NCI-H2171 treated with DMSO at 0.1 percent for 48 hours (cell line): ENCODE measurements at regions not wholly inside any gene's neighbourhood (a gene's known extent, or its start where the extent isn't known, plus 50 kb on each side); places are given as distances from the start of the nearest gene placed in this dataset.

ENCODE experiments used
- DNase-seq: peaks from one replicate; lab custom pipeline; 2025; lab: John Stamatoyannopoulos, UW

DNA sequence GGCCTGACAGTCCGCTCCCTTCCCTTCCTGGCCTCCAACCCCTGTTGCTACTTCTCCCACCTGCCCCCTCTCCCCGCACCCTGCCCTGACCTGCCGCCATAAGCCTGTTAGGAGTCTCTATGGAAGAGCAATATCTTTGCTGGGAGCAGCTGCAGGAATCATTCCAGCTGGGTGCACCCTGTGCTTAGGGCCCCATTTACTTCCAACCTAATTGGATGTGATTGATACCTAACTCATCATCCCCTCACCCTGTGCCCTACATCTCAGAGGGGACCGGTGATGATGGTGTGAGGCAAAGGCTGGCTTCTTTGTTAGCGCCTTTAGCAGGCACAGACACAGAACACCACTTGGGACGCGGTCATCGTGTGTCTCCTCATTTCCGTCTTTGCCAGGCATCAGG is 80.0 kb upstream of the FAM180A start:
- DNase-seq = peak; percentile 86

DNA sequence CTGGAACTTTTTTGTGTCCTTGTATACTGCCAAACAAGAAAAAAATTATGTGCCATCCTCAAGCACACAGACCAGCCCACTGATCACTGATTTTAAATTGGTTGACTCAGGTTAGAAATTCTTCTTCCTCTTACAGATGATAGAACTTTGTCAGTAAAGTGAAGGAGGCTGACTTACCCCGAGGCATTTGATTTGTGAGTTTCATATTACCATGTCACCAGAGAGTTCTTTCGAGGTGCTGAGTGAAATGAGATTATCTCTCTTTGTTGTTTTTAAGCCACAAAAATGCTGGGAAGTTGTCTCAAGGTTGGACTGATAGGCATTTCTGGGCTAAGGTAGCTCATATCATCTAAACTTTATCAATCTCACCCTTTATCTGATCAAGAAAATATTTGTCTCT is 78.8 kb upstream of the FAM180A start:
- DNase-seq = peak; percentile 19

DNA sequence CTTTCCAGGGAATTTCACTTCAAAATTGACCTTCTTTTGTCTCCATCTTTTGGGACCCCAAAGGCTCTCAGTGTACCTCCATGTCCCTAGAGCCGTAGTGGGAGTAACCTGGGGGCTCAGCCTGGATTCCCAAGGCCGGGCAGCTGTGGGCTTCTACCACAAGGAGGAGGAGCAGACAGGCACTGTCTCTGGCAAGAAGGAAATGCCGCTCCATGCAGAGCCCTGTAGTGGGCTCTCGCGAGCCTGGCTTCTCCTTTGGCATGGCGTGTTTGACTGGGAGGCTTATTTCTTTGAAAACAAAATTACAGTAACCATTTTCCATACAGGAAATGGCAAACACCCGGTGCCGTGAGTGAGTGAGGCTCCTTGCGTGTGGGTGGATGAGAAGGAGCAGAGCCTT is 76.8 kb upstream of the FAM180A start:
- no peak for DNase-seq

DNA sequence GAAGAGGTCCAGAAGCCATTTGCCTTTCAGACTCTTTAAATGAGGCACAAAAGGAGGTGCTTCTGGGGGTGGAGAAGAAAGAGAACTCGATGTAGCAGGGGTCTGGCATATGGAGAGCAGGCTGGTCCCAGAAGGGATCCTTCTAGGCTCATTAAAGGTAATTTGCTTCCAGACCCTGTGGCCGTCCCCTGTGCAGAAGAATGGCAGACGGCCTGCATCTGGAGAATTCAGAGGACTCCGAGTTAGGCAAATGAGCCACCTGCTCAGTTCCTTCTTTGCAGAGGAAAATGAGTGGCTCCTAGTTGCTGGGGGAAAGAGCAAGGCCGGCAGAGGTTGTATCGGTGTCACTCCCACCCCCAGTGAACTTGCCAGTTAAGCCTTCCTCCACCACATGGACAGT is 73.8 kb upstream of the FAM180A start:
- peak; percentile 67 for DNase-seq

DNA sequence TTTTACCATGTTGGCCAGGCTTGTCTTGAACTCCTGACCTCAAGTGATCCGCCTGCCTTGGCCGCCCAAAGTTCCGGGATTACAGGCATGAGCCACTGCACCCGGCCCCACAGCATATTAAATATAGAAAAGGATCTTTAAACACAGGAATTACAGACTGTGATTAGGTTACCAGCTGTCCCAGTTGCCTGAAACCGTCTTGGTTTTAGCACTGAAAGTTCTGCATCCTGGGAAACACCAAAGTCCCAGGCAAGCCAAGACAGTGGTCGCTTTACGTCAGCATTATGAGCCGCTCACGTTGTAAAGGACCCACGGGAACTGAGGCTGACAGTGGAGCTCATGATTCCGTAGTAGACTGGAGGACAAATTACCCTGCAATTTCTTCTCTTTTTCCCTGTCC is 69.0 kb upstream of the FAM180A start:
- no peak for DNase-seq

DNA sequence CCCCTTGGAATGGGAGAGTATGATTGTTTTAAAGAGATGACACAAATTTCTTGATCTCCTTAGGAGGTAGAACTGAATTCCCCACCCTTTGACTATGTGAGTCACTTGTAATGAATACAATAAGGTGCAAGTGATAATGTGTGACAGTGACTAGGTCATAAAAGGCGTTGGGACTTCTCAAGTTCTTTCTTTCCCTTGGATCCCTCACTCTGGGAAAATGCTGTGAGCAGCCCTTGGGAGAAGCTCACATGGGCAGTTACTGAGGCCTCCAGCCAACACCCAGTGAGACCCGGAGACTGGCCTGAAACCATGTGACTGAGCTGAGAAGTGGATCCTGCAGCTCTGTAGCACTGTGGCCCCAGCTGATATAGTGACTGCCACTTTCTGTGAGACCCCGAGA is 66.4 kb upstream of the FAM180A start:
- DNase-seq = no peak

DNA sequence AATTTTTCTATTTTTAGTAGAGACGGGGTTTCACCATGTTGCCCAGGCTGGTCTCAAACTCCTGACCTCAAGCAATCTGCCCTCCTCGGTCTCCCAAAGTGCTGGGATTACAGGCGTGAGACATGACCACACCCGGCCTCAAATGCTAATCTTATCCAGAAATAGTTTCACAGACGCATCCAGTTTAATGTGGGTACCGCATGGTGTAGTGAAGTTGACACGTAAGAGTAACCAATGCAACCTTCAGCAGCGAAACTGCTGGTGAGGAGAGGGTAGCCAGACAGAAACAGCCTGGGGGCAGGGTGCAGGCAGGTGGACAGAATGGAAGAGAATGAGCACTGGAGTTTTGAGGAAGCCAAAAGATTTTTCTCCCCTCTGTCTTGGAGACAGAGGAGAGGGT is 63.5 kb upstream of the FAM180A start:
- DNase-seq = no peak

DNA sequence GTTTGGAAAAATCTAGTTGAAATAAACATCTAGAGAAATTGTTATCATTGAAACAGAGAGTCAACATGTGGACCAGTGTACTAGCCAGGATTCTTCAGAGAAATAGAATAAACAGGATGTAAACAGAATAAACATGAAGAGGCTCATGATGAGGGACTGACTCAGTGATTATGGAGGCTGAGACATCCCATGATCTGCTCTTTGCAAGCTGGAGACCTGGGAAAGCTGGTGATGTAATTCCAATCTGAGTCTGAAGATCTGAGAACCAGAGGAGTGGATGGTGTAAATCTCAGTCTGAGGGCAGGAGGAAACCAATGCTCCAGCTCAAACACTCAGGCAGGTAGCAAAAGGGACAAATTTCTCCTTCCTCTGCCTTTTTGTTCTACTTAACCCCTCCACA is 62.9 kb upstream of the FAM180A start:
- no peak for DNase-seq

DNA sequence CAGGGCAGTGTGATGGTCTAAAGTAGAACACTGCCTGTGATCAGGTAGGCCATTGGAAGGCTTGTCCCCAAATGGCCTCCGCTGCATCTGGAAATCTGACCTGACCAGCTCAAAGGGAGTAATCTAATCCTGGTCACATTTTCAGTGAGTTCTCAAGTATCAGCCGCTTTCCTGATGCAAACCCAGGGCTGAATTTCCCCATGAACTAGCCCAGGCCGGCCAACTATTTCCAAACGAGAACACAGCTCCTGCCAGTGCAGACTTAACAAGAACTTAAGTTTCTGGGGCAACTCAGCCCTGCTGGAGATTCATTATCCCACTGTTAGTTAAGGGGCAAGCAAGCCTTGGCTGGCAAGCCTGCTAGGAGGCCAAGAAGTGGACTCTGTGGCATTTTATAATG is 59.6 kb upstream of the FAM180A start:
- DNase-seq = no peak

DNA sequence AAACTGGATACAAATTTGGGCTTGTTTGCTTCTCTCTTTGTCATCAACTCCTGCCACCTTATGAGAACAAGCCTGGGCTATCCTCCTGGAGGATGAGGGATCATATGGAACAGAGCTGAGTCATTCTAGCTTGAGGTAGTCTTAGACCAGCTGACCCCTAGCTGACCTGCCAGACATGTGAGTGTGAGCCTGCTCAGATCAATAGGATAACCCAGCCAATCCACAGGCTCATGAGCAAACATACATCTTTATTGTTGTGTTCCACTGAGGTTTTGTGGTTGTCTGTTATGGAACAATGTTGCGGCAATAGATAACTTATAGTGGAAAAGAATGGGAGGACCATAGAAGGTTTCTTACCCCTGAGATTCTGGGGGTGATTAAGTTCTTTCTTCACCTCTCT is 54.5 kb upstream of the FAM180A start:
- DNase-seq = no peak

DNA sequence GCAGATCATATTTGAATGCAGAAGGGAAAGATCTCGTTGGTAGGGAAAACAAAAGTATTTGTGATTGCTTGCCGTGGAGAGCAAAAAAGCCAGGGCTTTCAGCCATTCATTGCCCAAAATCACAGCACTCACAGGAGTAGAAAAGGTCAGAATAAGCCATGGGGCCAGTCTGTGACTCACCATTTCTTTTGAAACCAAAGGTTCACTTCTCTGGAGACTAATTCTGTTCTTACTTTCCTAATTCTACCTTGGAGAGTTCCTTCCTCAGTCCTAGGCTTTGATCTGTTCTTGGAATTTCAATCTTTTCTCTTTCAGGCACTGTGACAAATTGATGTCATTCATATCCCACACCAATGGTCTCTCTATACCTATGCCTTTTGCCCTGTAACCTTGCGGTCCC is 54.1 kb upstream of the FAM180A start:
- no peak for DNase-seq

DNA sequence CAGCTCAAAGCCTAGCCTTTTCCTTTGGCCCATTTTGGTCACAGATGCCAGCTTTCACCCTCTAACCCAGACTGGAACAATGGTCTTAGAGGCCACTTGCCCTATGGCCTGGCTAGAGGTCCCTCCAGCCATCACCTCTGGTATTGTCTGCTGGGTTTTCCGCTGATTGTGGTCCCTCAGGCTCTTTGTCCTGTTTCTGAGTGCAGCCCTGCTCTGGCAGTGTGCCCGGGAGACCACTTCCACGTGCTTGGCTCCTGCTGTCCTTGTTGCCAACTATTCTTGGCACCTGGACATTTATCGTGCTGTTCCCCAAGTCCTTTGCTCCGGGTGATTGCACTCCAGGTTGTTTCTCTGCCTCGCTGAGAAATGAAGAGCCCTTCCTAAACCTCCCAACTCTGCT is 53.3 kb upstream of the FAM180A start:
- DNase-seq = no peak

DNA sequence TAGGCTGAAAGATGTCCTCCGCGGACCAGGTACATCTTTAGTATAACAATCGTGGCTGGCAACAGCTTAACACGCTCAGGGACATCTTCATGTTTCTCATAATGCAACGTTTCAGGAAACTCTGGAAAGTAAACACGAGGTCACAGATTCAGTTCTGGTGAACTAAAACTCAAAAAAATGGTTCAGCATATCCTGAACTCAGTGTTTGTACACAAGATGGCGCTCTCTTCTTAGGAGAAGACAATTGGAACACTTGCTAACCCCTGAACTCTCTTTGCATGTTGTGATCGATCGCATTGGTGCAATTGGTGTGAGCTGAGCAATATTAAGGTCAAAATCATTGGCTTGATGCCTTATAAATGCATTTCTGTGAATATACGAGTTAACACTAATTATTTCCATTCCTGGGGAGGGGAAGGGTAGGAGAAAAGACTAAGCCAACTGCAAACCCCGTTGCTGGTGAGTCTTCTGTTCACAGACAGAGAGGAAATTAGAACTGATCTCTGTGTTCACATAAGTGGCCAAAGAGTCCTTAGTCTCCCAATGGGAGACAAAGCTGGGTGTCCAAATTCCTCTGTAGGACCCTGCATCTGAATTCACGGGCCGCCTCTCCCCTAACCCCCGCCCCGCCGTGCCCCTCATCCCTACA is 52.6 kb upstream of the FAM180A start:
- peak; percentile 80 for DNase-seq

DNA sequence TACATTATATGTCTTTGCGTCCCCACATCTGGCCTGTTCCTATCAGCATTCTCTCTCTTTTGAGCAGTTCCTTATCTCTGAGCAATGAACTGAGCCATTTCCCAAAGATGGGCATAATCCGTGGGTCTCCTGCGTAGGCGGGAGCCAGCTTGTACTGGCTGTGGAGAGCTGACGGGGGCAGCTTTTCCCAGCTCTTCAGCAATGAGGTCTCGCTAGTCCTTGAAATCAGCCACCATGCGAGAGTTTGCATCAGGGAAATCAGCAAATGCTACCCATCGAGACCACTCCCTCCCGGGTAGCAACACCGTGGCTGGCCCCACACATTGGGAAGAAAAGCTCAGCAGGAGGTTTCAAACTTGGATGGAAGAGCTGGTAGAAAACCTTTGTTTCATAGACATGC is 51.9 kb upstream of the FAM180A start:
- no peak for DNase-seq

DNA sequence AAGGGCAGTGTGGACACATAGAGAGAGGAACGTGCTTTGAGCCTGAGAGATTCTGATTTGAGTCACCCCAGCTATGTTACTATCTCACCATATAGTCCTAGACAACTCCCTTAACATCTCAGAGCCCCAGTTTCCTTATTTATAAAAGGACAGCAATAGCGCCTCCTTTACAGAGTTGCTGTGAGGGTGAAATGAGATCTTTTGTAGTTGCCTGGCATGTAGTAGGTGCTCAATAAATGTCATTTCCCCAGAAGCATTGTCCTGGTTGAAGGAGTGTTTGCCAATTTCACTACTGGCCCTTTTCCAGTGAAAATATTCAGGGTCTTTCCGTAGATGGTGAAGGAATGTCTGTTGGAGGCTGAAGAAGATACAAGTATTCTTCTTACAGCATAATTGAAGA is 51.3 kb upstream of the FAM180A start:
- no peak for DNase-seq
